Endothelial cell (in vitro differentiated cells): ENCODE measurements at regions not wholly inside any gene's neighbourhood (a gene's known extent, or its start where the extent isn't known, plus 50 kb on each side); places are given as distances from the start of the nearest gene placed in this dataset.
"Not testable (repeated sequence)": the region's sequence is repeated elsewhere in the genome, so short reads cannot be mapped to it uniquely, and the experiment has no call there.

Experiments used
- DNase-seq: peaks from one replicate; pipeline ENCODE4 v3.0.0; 2021; ENCODE audit warnings: low spot score
- H3K27ac Mint-ChIP-seq: one replicate; pipeline ENCODE4 v1.8.0; 2021; ENCODE audit warnings: mixed read lengths, inconsistent platforms; ENCODE audit not compliant: unreplicated experiment
- H3K27me3 Mint-ChIP-seq: one replicate; pipeline ENCODE4 v1.8.0; 2021; ENCODE audit warnings: mild to moderate bottlenecking, moderate library complexity, mixed read lengths, inconsistent platforms; ENCODE audit not compliant: unreplicated experiment
- H3K36me3 Mint-ChIP-seq: one replicate; pipeline ENCODE4 v1.8.0; 2021; ENCODE audit warnings: mild to moderate bottlenecking, low read depth, mixed read lengths, inconsistent platforms; ENCODE audit not compliant: unreplicated experiment
- H3K4me1 Mint-ChIP-seq: one replicate; pipeline ENCODE4 v1.8.0; 2021; ENCODE audit warnings: mild to moderate bottlenecking, mixed read lengths, inconsistent platforms; ENCODE audit not compliant: unreplicated experiment
- H3K4me3 Mint-ChIP-seq: one replicate; pipeline ENCODE4 v1.8.0; 2021; ENCODE audit warnings: mild to moderate bottlenecking, mixed read lengths, inconsistent platforms; ENCODE audit not compliant: unreplicated experiment
- H3K9me3 Mint-ChIP-seq: one replicate; pipeline ENCODE4 v1.8.0; 2021; ENCODE audit warnings: mixed read lengths, inconsistent platforms; ENCODE audit not compliant: unreplicated experiment
- TF ChIP-seq, protein P1 (sequence below): fragments of 200-600 bp; sonication (generic); IDR thresholded peaks from one replicate; pipeline ENCODE4 v1.5.0; 2021; ENCODE audit warnings: antibody characterized with exemption; ENCODE audit not compliant: unreplicated experiment

DNA sequence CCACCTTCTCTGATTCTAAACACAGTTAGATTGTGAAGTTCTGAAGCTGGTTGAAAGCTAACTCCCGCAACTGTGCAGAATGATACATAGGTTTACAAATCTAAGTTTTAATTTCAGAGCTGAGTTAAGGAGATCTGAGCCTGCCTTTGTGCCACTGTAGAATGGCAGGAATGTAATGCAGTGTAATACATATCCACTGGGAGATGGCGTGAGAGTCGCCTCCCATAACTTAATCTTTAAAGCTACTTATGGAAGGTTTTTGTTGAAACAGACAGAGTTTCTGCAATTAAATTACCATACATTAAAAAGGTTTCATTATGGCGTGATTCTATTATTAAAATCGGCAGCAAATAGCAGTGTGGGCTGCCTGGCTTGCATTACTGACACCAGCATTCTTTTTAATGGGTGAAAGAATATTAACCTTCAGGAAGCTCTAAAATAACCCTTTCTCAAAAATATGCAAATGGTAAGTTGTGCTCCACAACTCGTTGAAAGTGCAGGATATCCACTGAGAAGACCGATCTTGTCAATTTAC, 257.4 kb downstream of the OLFM4 start:
- Mint-ChIP-seq H3K9me3 (no peaks in the 10 kb centered on the region), H3K27ac (no peak overlapping the region)

DNA sequence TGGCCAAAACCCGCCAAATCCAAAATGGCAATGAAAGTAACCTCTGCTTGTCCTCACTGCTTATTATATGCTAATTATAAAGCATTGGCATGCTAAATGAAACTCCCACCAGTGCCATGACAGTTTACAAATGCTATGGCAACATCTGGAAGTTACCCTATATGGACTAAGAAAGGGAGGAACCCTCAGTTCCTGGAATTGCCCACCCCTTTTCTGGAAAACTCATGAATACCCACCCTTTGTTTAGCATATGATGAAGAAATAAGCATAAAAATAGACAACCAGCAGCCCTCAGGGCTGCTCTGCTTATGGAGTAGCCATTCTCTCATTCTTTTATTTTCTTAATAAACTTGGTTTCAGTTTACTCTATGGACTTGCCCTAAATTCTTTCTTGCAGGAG, 269.8 kb downstream of the OLFM4 start:
- H3K9me3 Mint-ChIP-seq = no peaks in the 10 kb centered on the region

More for the DNA sequence above, 257.4 kb downstream of the OLFM4 start:
- Mint-ChIP-seq H3K4me3 (no peak overlapping the region), H3K27me3 (peaks cover 4% of the 10 kb centered on the region), H3K36me3 (no peaks in the 10 kb centered on the region), H3K4me1 (no peaks in the 10 kb centered on the region)
- DNase-seq = no peak
- TF ChIP-seq, protein P1, sequence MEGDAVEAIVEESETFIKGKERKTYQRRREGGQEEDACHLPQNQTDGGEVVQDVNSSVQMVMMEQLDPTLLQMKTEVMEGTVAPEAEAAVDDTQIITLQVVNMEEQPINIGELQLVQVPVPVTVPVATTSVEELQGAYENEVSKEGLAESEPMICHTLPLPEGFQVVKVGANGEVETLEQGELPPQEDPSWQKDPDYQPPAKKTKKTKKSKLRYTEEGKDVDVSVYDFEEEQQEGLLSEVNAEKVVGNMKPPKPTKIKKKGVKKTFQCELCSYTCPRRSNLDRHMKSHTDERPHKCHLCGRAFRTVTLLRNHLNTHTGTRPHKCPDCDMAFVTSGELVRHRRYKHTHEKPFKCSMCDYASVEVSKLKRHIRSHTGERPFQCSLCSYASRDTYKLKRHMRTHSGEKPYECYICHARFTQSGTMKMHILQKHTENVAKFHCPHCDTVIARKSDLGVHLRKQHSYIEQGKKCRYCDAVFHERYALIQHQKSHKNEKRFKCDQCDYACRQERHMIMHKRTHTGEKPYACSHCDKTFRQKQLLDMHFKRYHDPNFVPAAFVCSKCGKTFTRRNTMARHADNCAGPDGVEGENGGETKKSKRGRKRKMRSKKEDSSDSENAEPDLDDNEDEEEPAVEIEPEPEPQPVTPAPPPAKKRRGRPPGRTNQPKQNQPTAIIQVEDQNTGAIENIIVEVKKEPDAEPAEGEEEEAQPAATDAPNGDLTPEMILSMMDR = no peak

GRCh38 chr13:53301449-53301848, 272.8 kb downstream of the OLFM4 start:
- Mint-ChIP-seq H3K27me3 (no peaks in the 10 kb centered on the region), H3K27ac (no peak overlapping the region), H3K4me1 (no peaks in the 10 kb centered on the region), H3K4me3 (no peak overlapping the region), H3K9me3 (no peaks in the 10 kb centered on the region), H3K36me3 (no peaks in the 10 kb centered on the region)
- TF ChIP-seq, protein P1 = no peak
- DNase-seq = no peak

More for the DNA sequence above, 269.8 kb downstream of the OLFM4 start:
- Mint-ChIP-seq H3K36me3 (no peaks in the 10 kb centered on the region), H3K27me3 (peaks cover 2% of the 10 kb centered on the region), H3K4me3 (no peak overlapping the region), H3K4me1 (no peaks in the 10 kb centered on the region), H3K27ac (no peak overlapping the region)
- no peak for DNase-seq
- TF ChIP-seq, protein P1 = no peak

DNA sequence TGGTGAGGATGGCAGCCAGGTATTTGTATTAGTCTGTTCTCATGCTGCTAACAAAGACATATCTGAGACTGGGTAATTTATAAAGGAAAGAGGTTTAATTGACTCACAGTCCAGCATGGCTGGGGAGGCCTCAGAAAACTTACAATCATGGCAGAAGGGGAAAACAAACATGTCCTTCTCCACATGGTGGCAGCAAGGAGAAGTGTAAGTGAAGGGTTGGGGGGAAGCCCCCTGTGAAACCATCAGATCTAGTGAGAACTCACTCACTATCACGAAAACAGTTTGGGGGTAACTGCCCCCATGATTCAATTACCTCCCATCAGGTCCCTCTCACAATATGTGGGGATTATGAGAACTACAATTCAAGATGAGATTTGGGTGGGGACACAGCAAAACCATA, 276.8 kb downstream of the OLFM4 start:
- H3K27me3 Mint-ChIP-seq, H3K4me1 Mint-ChIP-seq, DNase-seq, H3K36me3 Mint-ChIP-seq, H3K4me3 Mint-ChIP-seq, H3K9me3 Mint-ChIP-seq, H3K27ac Mint-ChIP-seq: not testable (repeated sequence)

- Mint-ChIP-seq H3K4me3 (no peak overlapping the region), H3K9me3 (no peaks in the 10 kb centered on the region), H3K4me1 (no peaks in the 10 kb centered on the region), H3K27ac (no peak overlapping the region), H3K27me3 (no peaks in the 10 kb centered on the region), H3K36me3 (no peaks in the 10 kb centered on the region)
- DNase-seq = no peak
- TF ChIP-seq, protein P1 = no peak
Observed at GRCh38 chr13:53310786-53311185, 282.2 kb downstream of the OLFM4 start.

- no peaks in the 10 kb centered on the region for H3K4me1 Mint-ChIP-seq
- H3K27ac Mint-ChIP-seq = no peak overlapping the region
- no peaks in the 10 kb centered on the region for H3K36me3 Mint-ChIP-seq
- TF ChIP-seq, protein P1 = peak; percentile 31
- no peak overlapping the region for H3K4me3 Mint-ChIP-seq
- H3K9me3 Mint-ChIP-seq = no peaks in the 10 kb centered on the region
- H3K27me3 Mint-ChIP-seq = no peaks in the 10 kb centered on the region
- no peak for DNase-seq
Observed at GRCh38 chr13:53311561-53311960, 282.9 kb downstream of the OLFM4 start.
